Activated CD4-positive, CD25-positive, alpha-beta regulatory T cell treated with anti-CD3 and anti-CD28 coated beads, Interleukin-2, amount 50 U/mL, for 24 hours (primary cell): ENCODE measurements at regions not wholly inside any gene's neighbourhood (a gene's known extent, or its start where the extent isn't known, plus 50 kb on each side); places are given as distances from the start of the nearest gene placed in this dataset.
"Not testable (repeated sequence)": the region's sequence is repeated elsewhere in the genome, so short reads cannot be mapped to it uniquely, and the experiment has no call there.

ENCODE experiments used
- ATAC-seq, 2 donors: fragments of 150-1000 bp; cut with Tn5 transposase; one replicate each; pipeline ENCODE4 v1.10.0; 2021; ENCODE audit warnings: mild to moderate bottlenecking in 1 of 2, moderate library complexity in 1 of 2

GRCh38 chr13:71382285-71382684, 484.7 kb downstream of the DACH1 start:
- no peak for ATAC-seq

- no peak for ATAC-seq
These were observed 486.8 kb downstream of the DACH1 start for GRCh38 chr13:71380191-71380590.

- ATAC-seq: no peak
These were observed 487.8 kb downstream of the DACH1 start for GRCh38 chr13:71378961-71379905.

GRCh38 chr13:71374471-71375049, 492.4 kb downstream of the DACH1 start:
- ATAC-seq: no peak

- ATAC-seq: no peak
These were observed 498.7 kb downstream of the DACH1 start for GRCh38 chr13:71368336-71368735.

- no peak for ATAC-seq
These were observed 507.0 kb downstream of the DACH1 start for GRCh38 chr13:71360041-71360440.

GRCh38 chr13:71359641-71360040, 507.4 kb downstream of the DACH1 start:
- ATAC-seq: no peak

GRCh38 chr13:71358218-71358617, 508.8 kb downstream of the DACH1 start:
- no peak for ATAC-seq

GRCh38 chr13:71355010-71355409, 512.0 kb downstream of the DACH1 start:
- no peak for ATAC-seq

- ATAC-seq: no peak
These were observed 516.1 kb downstream of the DACH1 start for GRCh38 chr13:71350886-71351285.

GRCh38 chr13:71345856-71346255, 521.1 kb downstream of the DACH1 start:
- ATAC-seq: not testable (repeated sequence)

- no peak for ATAC-seq
These were observed 527.3 kb downstream of the DACH1 start for GRCh38 chr13:71339736-71340135.

GRCh38 chr13:71339005-71339404, 528.0 kb downstream of the DACH1 start:
- no peak for ATAC-seq

- no peak for ATAC-seq
These were observed 528.9 kb downstream of the DACH1 start for GRCh38 chr13:71338070-71338469.

GRCh38 chr13:71327266-71327665, 539.7 kb downstream of the DACH1 start:
- ATAC-seq: no peak

GRCh38 chr13:71325556-71325955, 541.4 kb downstream of the DACH1 start:
- ATAC-seq: no peak

GRCh38 chr13:71323266-71323665, 543.7 kb downstream of the DACH1 start:
- no peak for ATAC-seq

- ATAC-seq: no peak
These were observed 546.6 kb downstream of the DACH1 start for GRCh38 chr13:71320452-71320851.

GRCh38 chr13:71316792-71317363, 550.1 kb downstream of the DACH1 start:
- ATAC-seq: no peak

GRCh38 chr13:71312923-71313322, 554.1 kb downstream of the DACH1 start:
- ATAC-seq: no peak

GRCh38 chr13:71309905-71310304, 557.1 kb downstream of the DACH1 start:
- no peak for ATAC-seq

- no peak for ATAC-seq
These were observed 560.2 kb downstream of the DACH1 start for GRCh38 chr13:71306821-71307220.

- ATAC-seq: no peak
These were observed 562.1 kb downstream of the DACH1 start for GRCh38 chr13:71304861-71305260.

- no peak for ATAC-seq
These were observed 563.9 kb downstream of the DACH1 start for GRCh38 chr13:71303144-71303543.
